ENCODE measurements at regions not wholly inside any gene's neighbourhood (a gene's known extent, or its start where the extent isn't known, plus 50 kb on each side); places are given as distances from the start of the nearest gene placed in this dataset.

GRCh38 chr5:110021251-110021650 lies 331.5 kb downstream of the MAN2A1 start:
- TF ChIP-seq CTCF (IDR thresholded peaks at IDR 0.05; ENCODE audit: poor library complexity) (no peak), EZH2 (IDR thresholded peaks at IDR 0.05; ENCODE audit: borderline replicate concordance) (no peak)

Measured in hepatocyte (in vitro differentiated cells).